ENCODE measurements at regions not wholly inside any gene's neighbourhood (a gene's known extent, or its start where the extent isn't known, plus 50 kb on each side); places are given as distances from the start of the nearest gene placed in this dataset.

GRCh38 chr3:150140614-150141321 lies 170.1 kb upstream of the PFN2 start:
- TF ChIP-seq CTCF (IDR thresholded peaks at IDR 0.05 in 2 of 3, conservative IDR thresholded peaks at IDR 0.05 in 1 of 3; ENCODE audit: borderline replicate concordance in 1 of 3, insufficient read depth in 1 of 3, low read depth in 2 of 3, low read length in 2 of 3) (no peak), POLR2A (IDR thresholded peaks at IDR 0.05; ENCODE audit: borderline replicate concordance, extremely low read depth, insufficient read depth, insufficient read length) (no peak), RAD21 (IDR thresholded peaks at IDR 0.05; ENCODE audit: low read depth) (no peak), EZH2 (IDR thresholded peaks at IDR 0.05) (no peak), TCF7L2 (IDR thresholded peaks at IDR 0.05; ENCODE audit: borderline replicate concordance, extremely low read depth, insufficient read depth, insufficient read length) (no peak)

All from HCT116 (cell line).